ENCODE measurements at regions not wholly inside any gene's neighbourhood (a gene's known extent, or its start where the extent isn't known, plus 50 kb on each side); places are given as distances from the start of the nearest gene placed in this dataset.

GRCh38 chr11:25970726-25971508, 361.0 kb upstream of the ANO3 start:
- DNase-seq (ENCODE audit: low spot score): no peak

- DNase-seq (ENCODE audit: low spot score): no peak
Observed at GRCh38 chr11:25980091-25980490, 351.8 kb upstream of the ANO3 start.

- DNase-seq (ENCODE audit: low spot score): peak; percentile 24
Observed at GRCh38 chr11:25981998-25982397, 349.9 kb upstream of the ANO3 start.

GRCh38 chr11:25983280-25983679, 348.6 kb upstream of the ANO3 start:
- no peak for DNase-seq (ENCODE audit: low spot score)

DNA sequence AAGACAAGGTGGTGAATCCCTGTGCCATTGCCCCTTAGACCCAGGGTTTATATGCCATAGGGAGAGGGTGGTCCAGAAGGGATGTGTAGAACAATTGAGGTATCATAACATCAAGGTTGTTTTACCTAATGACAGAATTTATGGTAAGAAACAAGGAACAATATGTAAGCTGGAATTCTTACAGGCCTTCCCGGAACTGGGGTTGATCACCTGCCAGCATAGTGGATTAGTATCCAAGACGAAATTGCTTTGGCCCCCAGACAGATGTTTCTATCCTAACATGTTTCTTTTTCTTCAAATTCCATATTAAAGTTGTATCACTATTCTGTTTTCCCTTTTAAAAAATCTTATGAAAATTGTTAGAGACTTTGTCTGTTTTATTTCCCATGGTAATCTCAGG, 343.8 kb upstream of the ANO3 start:
- DNase-seq (ENCODE audit: low spot score): no peak

DNA sequence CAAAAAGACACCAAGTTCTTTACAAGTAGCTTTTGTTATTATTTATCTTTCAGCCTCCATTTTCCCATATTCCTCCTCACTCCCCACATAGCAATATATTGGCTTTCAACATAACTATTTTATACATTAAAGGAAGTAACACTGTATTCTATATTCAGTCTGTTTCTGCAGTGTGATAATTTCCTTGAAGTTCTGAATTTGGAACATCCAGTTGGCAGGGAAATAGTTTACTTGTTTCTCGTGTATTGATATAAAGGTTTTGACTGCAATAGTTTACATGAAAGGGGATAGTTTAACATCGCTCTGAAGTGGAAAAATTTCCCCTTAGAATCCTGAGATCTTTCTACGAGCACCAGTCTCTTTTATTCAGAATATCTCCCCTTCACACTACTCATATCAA, 341.5 kb upstream of the ANO3 start:
- no peak for DNase-seq (ENCODE audit: low spot score)

GRCh38 chr11:25991476-25991875, 340.5 kb upstream of the ANO3 start:
- no peak for DNase-seq (ENCODE audit: low spot score)

- DNase-seq (ENCODE audit: low spot score): no peak
Observed at GRCh38 chr11:25992294-25992693, 339.6 kb upstream of the ANO3 start.

- no peak for DNase-seq (ENCODE audit: low spot score)
Observed at GRCh38 chr11:25993016-25993415, 338.9 kb upstream of the ANO3 start.

DNA sequence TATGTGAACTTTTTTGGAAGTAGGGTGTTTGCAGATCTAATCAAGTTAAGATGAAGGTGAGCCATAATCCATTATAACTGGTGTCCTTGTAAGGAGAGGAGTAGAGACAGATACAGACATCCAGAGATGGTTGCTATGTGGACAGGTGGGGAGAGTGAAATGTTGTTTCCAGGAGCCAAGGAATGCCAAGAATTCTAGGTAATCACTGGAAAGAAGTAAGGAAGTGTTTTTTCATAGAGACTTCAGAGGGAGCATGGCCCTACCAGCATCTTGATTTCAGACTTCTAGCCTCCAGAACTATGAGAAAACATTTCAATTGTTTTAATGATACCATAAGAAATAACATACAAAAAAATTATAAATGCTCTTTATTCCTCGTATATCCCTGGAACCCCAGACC, 320.5 kb upstream of the ANO3 start:
- no peak for DNase-seq (ENCODE audit: low spot score)

DNA sequence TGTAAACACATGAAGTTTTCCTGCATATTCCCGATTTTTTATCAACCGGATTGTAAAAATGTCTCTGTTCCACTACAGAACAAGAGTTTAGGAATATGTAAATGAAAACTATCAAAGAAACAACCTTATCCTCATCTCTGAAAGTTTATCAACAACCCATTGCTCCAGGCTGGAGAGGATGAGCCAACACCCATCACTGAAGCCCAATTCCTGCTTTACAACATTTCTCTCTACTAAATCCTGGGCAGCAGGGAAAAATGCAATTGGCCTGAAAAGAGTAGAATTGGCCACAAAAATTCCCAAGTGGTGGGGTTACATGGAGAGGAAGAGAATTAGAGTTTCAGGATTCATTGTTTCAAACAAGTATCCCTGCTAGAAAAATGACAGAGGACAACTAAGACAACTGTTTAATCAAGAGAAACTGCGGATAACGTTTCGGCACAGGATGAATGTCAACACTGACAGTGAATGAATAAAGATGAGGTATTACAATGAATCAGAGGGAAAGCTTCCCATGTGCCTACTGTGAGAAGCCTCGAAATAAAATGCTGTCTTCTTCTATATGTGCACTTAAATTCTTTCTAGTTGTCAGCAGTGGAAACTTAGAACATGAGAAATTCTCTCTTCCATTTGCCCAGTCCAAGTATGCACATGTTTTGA, 317.3 kb upstream of the ANO3 start:
- DNase-seq (ENCODE audit: low spot score): no peak

DNA sequence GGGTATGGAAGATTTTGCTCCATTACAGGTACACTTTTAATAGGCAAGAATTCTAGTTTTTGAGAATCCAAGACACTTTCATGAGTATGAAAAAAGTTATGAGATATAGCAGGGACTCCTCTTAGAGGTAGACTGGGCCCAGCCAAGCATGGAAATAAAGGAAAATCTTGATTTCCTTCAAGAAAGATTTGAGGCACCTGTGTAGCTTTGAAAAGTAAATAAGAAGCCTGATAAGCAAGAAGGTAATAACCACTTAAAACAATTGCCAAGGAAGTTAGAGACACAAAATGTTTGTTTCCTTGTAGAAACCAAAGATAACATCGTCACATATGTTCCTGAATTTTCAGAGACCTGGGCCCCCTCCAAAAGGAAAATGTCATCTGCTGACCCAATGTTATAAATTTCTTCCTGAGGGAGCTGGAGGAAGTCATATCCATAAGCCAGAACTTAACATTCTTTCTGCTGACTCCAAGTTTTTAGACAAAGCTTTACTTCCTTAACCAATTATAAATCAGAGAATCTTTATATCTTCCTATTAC, 314.5 kb upstream of the ANO3 start:
- no peak for DNase-seq (ENCODE audit: low spot score)

DNA sequence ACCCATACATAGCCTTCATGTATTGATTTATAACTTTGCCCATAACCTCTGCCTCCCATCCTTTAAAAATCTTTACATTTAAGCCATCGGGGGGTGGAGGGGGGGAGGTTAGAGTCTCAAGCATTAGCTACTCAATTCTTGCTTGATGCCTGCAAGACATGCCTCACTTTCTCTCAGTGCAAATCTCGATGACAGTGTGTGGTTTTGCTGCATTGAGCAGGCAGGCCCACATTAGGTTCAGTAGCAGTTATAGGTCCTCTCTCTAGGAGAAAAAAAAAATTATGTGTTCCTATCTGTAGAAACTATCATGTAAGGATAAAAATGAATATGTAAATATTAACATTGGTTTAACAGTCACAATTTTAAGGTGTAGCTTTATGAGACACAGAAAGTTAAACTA, 314.0 kb upstream of the ANO3 start:
- DNase-seq (ENCODE audit: low spot score): no peak

DNA sequence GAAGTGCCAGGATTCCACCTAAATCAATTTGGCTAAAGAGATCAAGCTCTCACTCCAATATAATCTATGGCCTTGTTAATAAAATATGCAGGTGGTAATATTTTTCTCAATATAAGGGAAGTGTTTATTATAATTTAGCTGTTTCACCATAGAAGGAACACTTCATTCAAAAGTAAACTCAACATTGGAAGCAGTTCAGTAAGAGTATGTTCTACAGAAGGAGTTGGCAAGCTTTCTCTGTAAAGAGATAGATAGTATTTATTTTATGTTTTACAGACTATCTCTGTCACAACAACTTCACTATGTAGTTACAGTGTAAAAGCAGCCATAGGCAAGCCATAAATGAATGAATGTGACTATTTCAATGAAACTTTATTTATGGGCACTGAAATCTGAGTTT, 313.6 kb upstream of the ANO3 start:
- no peak for DNase-seq (ENCODE audit: low spot score)

DNA sequence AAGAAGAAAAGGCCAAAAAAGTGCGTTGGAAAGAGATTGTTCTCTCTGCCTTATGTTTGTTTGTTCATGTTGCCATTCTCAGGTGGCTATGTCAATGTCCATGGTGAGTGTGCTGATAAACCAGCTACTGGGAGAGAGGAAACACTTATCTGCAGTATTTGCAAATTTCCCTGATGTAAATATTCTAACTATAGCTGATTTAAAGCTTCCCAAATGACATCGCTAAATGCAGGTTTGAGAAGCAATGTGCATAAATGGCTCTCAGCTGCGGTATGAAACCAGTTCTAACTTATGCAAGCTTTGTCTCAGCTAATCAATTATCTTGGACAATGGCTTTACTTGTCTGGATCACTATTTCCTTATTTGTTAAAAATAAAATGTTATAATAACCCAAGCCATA, 312.5 kb upstream of the ANO3 start:
- no peak for DNase-seq (ENCODE audit: low spot score)

DNA sequence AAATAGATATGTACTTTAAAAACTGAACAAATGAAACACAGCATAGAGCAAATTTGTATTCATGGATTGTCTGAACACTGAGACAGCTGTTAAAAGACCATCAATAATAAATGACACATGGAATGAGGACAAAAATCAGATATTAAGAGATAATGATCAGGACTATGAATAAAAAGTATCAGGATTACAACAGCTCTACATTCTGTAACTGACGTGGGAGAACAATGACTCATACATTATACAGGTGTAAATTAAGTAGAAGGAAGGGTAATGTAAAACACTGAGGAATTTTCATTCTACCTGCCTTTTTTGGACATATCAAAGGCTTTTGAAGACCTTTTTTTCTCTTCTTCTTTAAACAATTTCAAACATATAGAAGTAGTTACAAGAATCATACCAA, 310.9 kb upstream of the ANO3 start:
- no peak for DNase-seq (ENCODE audit: low spot score)

DNA sequence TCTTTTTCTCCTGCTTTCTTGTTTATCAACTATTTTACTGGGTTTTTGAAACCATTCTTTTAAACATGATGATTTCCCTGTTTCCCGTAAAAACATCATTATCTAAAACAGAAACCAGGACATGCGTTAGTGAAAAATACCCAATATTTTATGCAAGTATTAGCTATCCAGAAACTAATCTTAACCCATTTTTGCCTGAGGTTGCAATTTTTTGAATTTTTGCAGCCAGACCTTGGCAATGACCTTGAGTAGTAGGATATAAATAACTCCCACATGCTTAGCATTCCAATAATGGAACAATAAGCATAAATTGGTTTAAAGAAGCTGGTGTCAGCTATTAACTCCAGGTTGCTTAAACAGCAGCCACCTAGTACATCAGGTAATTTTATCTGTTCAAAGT, 308.9 kb upstream of the ANO3 start:
- no peak for DNase-seq (ENCODE audit: low spot score)

GRCh38 chr11:26025676-26026075, 306.3 kb upstream of the ANO3 start:
- DNase-seq (ENCODE audit: low spot score): no peak

DNA sequence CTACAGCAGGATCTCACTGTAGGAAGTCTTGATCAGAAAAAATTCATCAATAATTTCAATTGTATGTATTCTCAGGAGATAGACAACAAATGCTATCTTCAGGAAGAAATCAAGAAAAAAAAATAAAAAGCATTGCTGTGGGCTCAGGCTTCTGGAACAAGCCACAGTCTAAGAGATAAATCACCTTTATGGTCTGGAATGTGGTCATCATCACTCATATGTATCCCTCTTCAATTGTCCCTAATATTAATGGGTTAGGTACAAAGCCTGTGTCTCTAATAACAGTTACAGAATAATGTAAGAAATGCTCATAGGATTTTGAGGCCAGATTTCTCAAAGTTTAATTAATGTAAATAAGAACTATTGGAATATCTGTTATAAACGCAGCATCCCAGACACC, 305.9 kb upstream of the ANO3 start:
- no peak for DNase-seq (ENCODE audit: low spot score)

GRCh38 chr11:26027887-26028286, 304.0 kb upstream of the ANO3 start:
- no peak for DNase-seq (ENCODE audit: low spot score)

- DNase-seq (ENCODE audit: low spot score): no peak
Observed at GRCh38 chr11:26028393-26028911, 303.5 kb upstream of the ANO3 start.

DNA sequence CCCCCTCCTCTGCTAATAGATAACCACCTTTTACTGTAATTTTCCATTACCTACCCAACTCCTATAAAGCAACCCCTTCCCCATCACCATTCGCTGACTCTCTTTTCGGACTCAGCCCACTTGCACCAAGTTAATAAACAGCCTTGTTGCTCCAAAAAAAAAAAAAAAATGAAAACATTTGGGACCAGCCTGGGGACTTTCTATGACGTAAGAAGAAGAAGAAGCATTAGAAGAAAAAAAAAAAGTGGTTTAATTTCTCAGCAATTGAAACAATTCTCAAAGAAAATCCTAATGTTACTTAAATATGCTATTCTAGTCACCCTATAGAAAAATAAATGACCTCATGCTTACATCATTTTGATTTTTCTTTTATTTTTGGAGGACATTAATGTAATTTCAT, 301.5 kb upstream of the ANO3 start:
- DNase-seq (ENCODE audit: low spot score): no peak

DNA sequence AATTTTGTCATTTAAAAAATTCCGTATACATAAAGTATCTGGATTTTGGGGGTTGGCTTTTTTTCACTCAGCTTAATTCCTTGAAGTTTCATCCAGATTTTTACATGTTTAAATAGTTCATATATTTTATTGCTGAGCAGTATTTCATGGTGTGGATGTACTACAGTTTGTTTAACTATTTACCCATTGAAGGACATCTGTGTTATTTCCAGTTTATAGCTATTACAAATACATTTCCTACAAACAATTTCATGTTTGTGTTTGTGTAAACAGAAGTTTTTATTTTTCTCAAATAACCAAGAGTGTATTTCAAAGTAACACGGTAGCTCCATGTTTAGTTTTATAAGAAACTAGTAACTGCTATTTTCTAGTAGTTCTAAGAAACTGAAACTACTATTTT, 299.7 kb upstream of the ANO3 start:
- DNase-seq (ENCODE audit: low spot score): no peak
